Nephron progenitor cell (in vitro differentiated cells): ENCODE measurements at regions not wholly inside any gene's neighbourhood (a gene's known extent, or its start where the extent isn't known, plus 50 kb on each side); places are given as distances from the start of the nearest gene placed in this dataset.

ENCODE experiments used
- DNase-seq: peaks from one replicate; pipeline ENCODE4 v3.0.0; 2021
- H3K27ac Mint-ChIP-seq: 2 replicates; pipeline ENCODE4 v1.8.0; 2021; ENCODE audit warnings: mild to moderate bottlenecking, moderate library complexity, mixed read lengths
- H3K27me3 Mint-ChIP-seq: 2 replicates; pipeline ENCODE4 v1.8.0; 2021; ENCODE audit warnings: mild to moderate bottlenecking, low read depth, mixed read lengths; ENCODE audit not compliant: poor library complexity
- H3K36me3 Mint-ChIP-seq: 2 replicates; pipeline ENCODE4 v1.8.0; 2021; ENCODE audit warnings: low read depth, mixed read lengths
- H3K4me1 Mint-ChIP-seq: 2 replicates; pipeline ENCODE4 v1.8.0; 2021; ENCODE audit warnings: mixed read lengths
- H3K4me3 Mint-ChIP-seq: 2 replicates; pipeline ENCODE4 v1.8.0; 2021; ENCODE audit warnings: mild to moderate bottlenecking, moderate library complexity, mixed read lengths
- H3K9me3 Mint-ChIP-seq: 2 replicates; pipeline ENCODE4 v1.8.0; 2021; ENCODE audit warnings: mild to moderate bottlenecking, moderate library complexity, mixed read lengths
- TF ChIP-seq, protein P1 (sequence below): fragments of 200-600 bp; sonication (generic); IDR thresholded peaks from 2 replicates; pipeline ENCODE4 v1.5.0; 2021; ENCODE audit warnings: antibody characterized with exemption

- H3K36me3 Mint-ChIP-seq = peaks cover 5% of the 10 kb centered on the region
- H3K4me1 Mint-ChIP-seq = no peaks in the 10 kb centered on the region
- no peak overlapping the region for H3K4me3 Mint-ChIP-seq
- DNase-seq = no peak
- H3K9me3 Mint-ChIP-seq = peaks cover 8% of the 10 kb centered on the region
- TF ChIP-seq, protein P1, sequence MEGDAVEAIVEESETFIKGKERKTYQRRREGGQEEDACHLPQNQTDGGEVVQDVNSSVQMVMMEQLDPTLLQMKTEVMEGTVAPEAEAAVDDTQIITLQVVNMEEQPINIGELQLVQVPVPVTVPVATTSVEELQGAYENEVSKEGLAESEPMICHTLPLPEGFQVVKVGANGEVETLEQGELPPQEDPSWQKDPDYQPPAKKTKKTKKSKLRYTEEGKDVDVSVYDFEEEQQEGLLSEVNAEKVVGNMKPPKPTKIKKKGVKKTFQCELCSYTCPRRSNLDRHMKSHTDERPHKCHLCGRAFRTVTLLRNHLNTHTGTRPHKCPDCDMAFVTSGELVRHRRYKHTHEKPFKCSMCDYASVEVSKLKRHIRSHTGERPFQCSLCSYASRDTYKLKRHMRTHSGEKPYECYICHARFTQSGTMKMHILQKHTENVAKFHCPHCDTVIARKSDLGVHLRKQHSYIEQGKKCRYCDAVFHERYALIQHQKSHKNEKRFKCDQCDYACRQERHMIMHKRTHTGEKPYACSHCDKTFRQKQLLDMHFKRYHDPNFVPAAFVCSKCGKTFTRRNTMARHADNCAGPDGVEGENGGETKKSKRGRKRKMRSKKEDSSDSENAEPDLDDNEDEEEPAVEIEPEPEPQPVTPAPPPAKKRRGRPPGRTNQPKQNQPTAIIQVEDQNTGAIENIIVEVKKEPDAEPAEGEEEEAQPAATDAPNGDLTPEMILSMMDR = no peak
- H3K27ac Mint-ChIP-seq = no peak overlapping the region
- peaks cover 17% of the 10 kb centered on the region for H3K27me3 Mint-ChIP-seq
These were observed 86.3 kb upstream of the TOX3 start for GRCh38 chr16:52633230-52633629.

GRCh38 chr16:52631711-52632110, 84.8 kb upstream of the TOX3 start:
- H3K27ac Mint-ChIP-seq = no peak overlapping the region
- peaks cover 5% of the 10 kb centered on the region for H3K36me3 Mint-ChIP-seq
- H3K4me1 Mint-ChIP-seq = no peaks in the 10 kb centered on the region
- DNase-seq = no peak
- no peak overlapping the region for H3K4me3 Mint-ChIP-seq
- peaks cover 10% of the 10 kb centered on the region for H3K27me3 Mint-ChIP-seq
- TF ChIP-seq, protein P1 = no peak
- peaks cover 8% of the 10 kb centered on the region for H3K9me3 Mint-ChIP-seq

DNA sequence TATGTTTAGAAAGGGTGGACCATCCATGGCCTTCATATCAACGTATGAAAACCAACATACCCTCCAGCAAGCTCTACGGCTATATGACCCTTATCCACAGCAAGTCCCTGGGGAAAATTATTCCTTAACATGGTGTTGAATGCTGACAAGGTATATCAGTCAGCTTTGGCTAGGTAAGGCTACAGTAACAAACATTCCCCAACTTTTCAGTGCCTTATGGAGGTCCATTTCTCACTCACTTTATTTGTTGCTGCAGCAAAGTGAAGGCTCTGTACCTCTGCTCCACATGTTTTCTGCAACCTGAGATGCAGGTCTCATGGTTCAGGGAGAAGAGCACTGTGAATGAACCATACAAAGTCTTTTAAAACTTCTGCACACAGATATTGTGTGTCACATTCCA, 83.8 kb upstream of the TOX3 start:
- H3K4me1 Mint-ChIP-seq = no peaks in the 10 kb centered on the region
- TF ChIP-seq, protein P1 = no peak
- H3K9me3 Mint-ChIP-seq = no peaks in the 10 kb centered on the region
- H3K4me3 Mint-ChIP-seq = no peak overlapping the region
- H3K27ac Mint-ChIP-seq = no peak overlapping the region
- no peaks in the 10 kb centered on the region for H3K36me3 Mint-ChIP-seq
- DNase-seq = no peak
- peaks cover 16% of the 10 kb centered on the region for H3K27me3 Mint-ChIP-seq

DNA sequence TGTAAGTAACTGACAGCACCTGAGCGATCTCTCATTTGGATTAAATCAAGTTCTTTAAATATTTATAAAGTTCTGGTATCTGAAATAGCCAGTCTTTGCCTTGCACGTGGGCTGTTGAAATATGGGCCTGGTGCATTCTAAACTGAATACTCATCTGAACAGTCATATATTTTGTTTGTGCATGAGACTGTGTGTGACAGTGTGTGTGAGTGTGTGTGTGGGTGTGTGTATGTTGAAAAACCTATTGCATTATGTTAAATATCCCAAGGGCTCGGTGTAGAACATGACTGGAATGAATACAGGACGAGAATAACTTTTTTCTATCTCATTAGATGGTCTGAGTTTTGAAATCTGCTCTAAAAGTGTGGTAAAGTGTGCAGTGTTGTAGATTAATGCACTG, 82.4 kb upstream of the TOX3 start:
- peaks cover 18% of the 10 kb centered on the region for H3K27me3 Mint-ChIP-seq

GRCh38 chr16:52624891-52625290, 77.9 kb upstream of the TOX3 start:
- TF ChIP-seq, protein P1 = no peak
- peaks cover 45% of the 10 kb centered on the region for H3K27me3 Mint-ChIP-seq
- H3K9me3 Mint-ChIP-seq = no peaks in the 10 kb centered on the region
- DNase-seq = no peak
- no peaks in the 10 kb centered on the region for H3K4me1 Mint-ChIP-seq
- no peak overlapping the region for H3K27ac Mint-ChIP-seq
- no peak overlapping the region for H3K4me3 Mint-ChIP-seq
- no peaks in the 10 kb centered on the region for H3K36me3 Mint-ChIP-seq

More for the DNA sequence above, 82.4 kb upstream of the TOX3 start:
- no peaks in the 10 kb centered on the region for H3K9me3 Mint-ChIP-seq
- TF ChIP-seq, protein P1 = no peak
- no peak for DNase-seq
- H3K36me3 Mint-ChIP-seq = no peaks in the 10 kb centered on the region
- H3K27ac Mint-ChIP-seq = no peak overlapping the region
- H3K4me3 Mint-ChIP-seq = no peak overlapping the region
- H3K4me1 Mint-ChIP-seq = no peaks in the 10 kb centered on the region

DNA sequence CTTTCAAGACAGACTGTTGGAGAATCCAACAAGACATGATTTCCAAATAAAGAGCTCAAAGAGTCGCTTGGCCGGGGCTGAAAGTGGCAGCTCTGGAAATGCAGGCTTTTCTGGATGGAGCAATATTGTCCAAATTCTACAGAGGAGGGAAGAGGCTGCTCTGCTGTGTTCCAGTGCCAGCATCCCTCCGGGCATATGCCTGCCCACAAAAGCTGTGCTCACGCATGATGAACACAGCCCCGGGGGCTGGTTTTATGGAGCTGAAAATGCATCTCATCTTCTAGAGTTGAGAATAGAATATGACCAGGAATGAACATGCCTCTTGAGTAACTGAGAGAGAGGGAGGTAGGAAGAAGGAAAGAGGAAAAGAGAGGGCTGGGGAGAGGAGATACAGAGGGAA, 74.7 kb upstream of the TOX3 start:
- Mint-ChIP-seq H3K4me1 (no peaks in the 10 kb centered on the region), H3K27me3 (peaks cover 35% of the 10 kb centered on the region), H3K27ac (no peak overlapping the region), H3K9me3 (no peaks in the 10 kb centered on the region), H3K4me3 (no peak overlapping the region), H3K36me3 (no peaks in the 10 kb centered on the region)
- no peak for DNase-seq
- TF ChIP-seq, protein P1 = no peak
